MCF 10A (cell line): ENCODE measurements at regions not wholly inside any gene's neighbourhood (a gene's known extent, or its start where the extent isn't known, plus 50 kb on each side); places are given as distances from the start of the nearest gene placed in this dataset.

Experiments used
- BruUV-seq: library from RNA; stranded (reverse); fragments of 400-500 nt; replicated peaks from 2 replicates; lab custom pipeline; 2021; lab: Mats Ljungman, UMichigan
- CTCF ChIA-PET: fragments of 300-600 bp; sonication (Branson Sonifier 250); formaldehyde crosslinking; extraction: SDS; loops from one replicate; lab custom pipeline; 2021; ENCODE audit warnings: antibody characterized with exemption, inconsistent platforms; lab: Yijun Ruan, JAX
- POLR2A ChIA-PET: fragments of 300-600, 350-650 bp; sonication (Branson Sonifier 250); formaldehyde crosslinking; extraction: SDS; loops from one replicate; lab custom pipeline; 2020; ENCODE audit warnings: antibody characterized with exemption, inconsistent platforms; lab: Yijun Ruan, JAX
- DNase-seq: peaks from one replicate; pipeline ENCODE4 v3.0.0-alpha.2; 2018; ENCODE audit not compliant: unreplicated experiment
- H3K27ac Mint-ChIP-seq: one replicate; pipeline ENCODE4 v1.8.0; 2022; ENCODE audit warnings: mild to moderate bottlenecking, low read depth, mixed read lengths; ENCODE audit not compliant: unreplicated experiment
- H3K27me3 Mint-ChIP-seq: one replicate; pipeline ENCODE4 v1.8.0; 2022; ENCODE audit warnings: mixed read lengths; ENCODE audit not compliant: insufficient read depth, unreplicated experiment
- H3K36me3 Mint-ChIP-seq: one replicate; pipeline ENCODE4 v1.8.0; 2022; ENCODE audit warnings: mild to moderate bottlenecking, moderate library complexity, mixed read lengths; ENCODE audit not compliant: insufficient read depth, unreplicated experiment
- H3K4me1 Mint-ChIP-seq: one replicate; pipeline ENCODE4 v1.8.0; 2022; ENCODE audit warnings: mixed read lengths; ENCODE audit not compliant: insufficient read depth, unreplicated experiment
- H3K4me3 Mint-ChIP-seq: one replicate; pipeline ENCODE4 v1.8.0; 2022; ENCODE audit warnings: mild to moderate bottlenecking, moderate library complexity, mixed read lengths; ENCODE audit not compliant: unreplicated experiment
- H3K9me3 Mint-ChIP-seq: one replicate; pipeline ENCODE4 v1.8.0; 2022; ENCODE audit warnings: mixed read lengths; ENCODE audit not compliant: unreplicated experiment
- intact Hi-C: fragments of 100-400 bp; cut with micrococcal nuclease; formaldehyde crosslinking; loops from 2 replicates; pipeline ENCODE4 v1.14.1; 2022
- TF ChIP-seq, protein P1 (sequence below): fragments of 200-600 bp; IDR thresholded peaks from one replicate; pipeline ENCODE4 v1.8.0; 2022; ENCODE audit warnings: antibody characterized with exemption, mild to moderate bottlenecking; ENCODE audit not compliant: unreplicated experiment

DNA sequence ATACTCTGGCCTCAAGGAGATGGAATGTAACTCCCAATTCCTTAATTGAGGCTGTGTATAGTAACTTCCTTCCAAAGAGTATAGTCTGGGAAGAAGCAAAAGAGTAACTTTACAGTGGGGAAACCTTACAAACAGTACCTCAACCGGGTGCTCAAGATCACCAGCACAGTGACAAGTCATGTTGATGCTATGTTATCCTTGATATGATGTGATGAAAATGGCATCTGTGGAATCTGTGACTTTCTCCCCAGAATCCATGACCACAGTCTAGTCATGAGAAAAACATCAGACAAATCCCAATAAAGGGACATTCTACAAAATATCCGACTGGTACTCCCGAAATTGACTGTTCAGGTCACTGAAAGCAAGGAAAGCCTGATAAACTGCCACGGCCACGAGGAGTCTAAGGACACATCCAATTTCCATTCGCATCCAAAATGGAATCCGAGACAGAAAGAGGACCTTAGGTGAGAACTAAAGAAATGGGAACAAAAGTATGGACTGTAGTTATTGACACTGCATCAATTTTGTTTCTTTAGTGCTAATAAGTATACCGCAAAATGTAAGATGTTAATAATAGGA, 97.3 kb upstream of the FRMD6 start:
- TF ChIP-seq, protein P1, sequence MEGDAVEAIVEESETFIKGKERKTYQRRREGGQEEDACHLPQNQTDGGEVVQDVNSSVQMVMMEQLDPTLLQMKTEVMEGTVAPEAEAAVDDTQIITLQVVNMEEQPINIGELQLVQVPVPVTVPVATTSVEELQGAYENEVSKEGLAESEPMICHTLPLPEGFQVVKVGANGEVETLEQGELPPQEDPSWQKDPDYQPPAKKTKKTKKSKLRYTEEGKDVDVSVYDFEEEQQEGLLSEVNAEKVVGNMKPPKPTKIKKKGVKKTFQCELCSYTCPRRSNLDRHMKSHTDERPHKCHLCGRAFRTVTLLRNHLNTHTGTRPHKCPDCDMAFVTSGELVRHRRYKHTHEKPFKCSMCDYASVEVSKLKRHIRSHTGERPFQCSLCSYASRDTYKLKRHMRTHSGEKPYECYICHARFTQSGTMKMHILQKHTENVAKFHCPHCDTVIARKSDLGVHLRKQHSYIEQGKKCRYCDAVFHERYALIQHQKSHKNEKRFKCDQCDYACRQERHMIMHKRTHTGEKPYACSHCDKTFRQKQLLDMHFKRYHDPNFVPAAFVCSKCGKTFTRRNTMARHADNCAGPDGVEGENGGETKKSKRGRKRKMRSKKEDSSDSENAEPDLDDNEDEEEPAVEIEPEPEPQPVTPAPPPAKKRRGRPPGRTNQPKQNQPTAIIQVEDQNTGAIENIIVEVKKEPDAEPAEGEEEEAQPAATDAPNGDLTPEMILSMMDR, result no peak
- Mint-ChIP-seq H3K27me3 (no peaks in the 10 kb centered on the region), H3K4me3 (no peak overlapping the region), H3K27ac (no peak overlapping the region), H3K36me3 (no peaks in the 10 kb centered on the region), H3K4me1 (peaks cover 27% of the 10 kb centered on the region), H3K9me3 (no peaks in the 10 kb centered on the region)
- ChIA-PET POLR2A (interaction anchor here (0.7 to 2.1 kb wide), 6 partner anchors 9 to 170 kb away, joined by 3 to 6 read pairs (median 4); no protein-coding TSS in a partner anchor), CTCF (no interaction called here)
- DNase-seq, result peak; percentile 36
- intact Hi-C loops, result no loop called here
- no TSS peak for BruUV-seq

DNA sequence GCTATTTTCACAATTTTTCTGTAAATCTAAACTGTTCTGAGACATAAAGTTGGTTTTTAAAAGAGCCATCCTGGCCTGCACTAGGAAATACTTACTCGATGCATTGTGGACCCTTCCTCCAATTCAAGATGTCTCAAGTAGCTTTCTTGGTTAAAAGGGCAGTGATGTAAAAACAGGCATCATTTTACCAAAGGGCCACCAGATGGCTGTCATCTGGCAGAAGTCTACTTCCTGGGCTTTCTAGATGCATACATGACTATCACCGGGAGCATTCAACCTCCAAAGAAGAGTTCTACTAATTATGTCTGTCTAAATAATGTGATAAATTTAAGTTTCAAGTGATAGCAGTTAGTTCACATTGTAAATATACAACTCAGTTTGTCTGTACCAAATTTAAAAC, 96.8 kb upstream of the FRMD6 start:
- CTCF ChIA-PET, result no interaction called here
- BruUV-seq, result TSS peak; percentile 21

DNA sequence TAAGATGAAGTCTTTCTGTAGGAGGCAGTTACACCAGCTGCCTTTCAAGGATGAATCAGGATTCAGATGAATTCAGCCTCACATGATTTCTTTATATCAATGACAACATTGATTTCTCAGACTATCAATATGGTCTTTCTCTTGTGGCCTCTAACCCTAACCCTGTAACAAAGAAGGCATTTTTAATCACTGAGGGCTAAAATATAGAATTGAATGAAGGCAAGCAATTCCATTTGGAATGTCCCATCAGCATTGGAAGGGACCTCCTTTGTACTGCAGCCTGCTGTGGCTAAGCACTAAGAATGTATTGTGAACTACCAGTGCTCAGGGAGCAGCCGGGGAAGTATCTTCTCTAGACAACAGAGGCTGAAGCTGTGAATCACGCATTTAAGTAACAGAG, 90.6 kb upstream of the FRMD6 start:
- Mint-ChIP-seq H3K4me3 (no peak overlapping the region), H3K27me3 (no peaks in the 10 kb centered on the region), H3K4me1 (peaks cover 24% of the 10 kb centered on the region), H3K36me3 (peaks cover 4% of the 10 kb centered on the region), H3K27ac (peak overlapping the region; percentile 16), H3K9me3 (no peaks in the 10 kb centered on the region)
- POLR2A ChIA-PET, result interaction anchor here (0.6 kb wide), 1 partner anchor 35 kb away, joined by 3 read pairs; no protein-coding TSS in a partner anchor
- TF ChIP-seq, protein P1, result no peak
- CTCF ChIA-PET, result interaction anchor here (0.6 to 1.3 kb wide), 2 partner anchors 9 to 75 kb away, joined by 3 read pairs; no protein-coding TSS in a partner anchor
- no TSS peak for BruUV-seq
- DNase-seq, result no peak
- intact Hi-C loops, result no loop called here

More for the DNA sequence above, 96.8 kb upstream of the FRMD6 start:
- TF ChIP-seq, protein P1, result no peak
- peak; percentile 28 for DNase-seq
- no peaks in the 10 kb centered on the region for H3K9me3 Mint-ChIP-seq
- H3K4me3 Mint-ChIP-seq, result no peak overlapping the region
- H3K27ac Mint-ChIP-seq, result no peak overlapping the region
- POLR2A ChIA-PET, result no interaction called here
- H3K36me3 Mint-ChIP-seq, result no peaks in the 10 kb centered on the region
- no peaks in the 10 kb centered on the region for H3K27me3 Mint-ChIP-seq
- H3K4me1 Mint-ChIP-seq, result peaks cover 30% of the 10 kb centered on the region
- intact Hi-C loops, result no loop called here

DNA sequence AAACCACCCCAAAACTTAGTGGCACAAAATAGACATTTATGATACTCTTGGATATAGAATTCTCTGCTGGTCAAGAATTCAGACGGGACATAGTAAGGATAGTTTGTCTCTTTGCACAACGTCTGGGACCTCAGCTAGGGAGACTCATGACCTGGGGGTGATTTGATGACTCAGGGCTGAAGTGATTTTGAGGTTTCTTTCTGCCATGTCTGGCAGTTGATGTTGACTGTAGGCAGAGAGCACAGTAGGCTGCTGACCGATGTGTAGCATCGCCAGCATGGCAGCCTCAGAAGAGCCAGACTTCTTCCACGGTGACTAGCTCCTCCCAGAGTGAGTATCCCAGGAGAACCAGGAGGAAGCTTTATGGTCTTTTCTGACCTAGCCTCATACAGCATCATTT, 88.9 kb upstream of the FRMD6 start:
- Mint-ChIP-seq H3K4me3 (no peak overlapping the region), H3K4me1 (peaks cover 24% of the 10 kb centered on the region), H3K27ac (no peak overlapping the region), H3K9me3 (no peaks in the 10 kb centered on the region), H3K27me3 (no peaks in the 10 kb centered on the region), H3K36me3 (peaks cover 4% of the 10 kb centered on the region)
- POLR2A ChIA-PET, result interaction anchor here (0.7 to 4.1 kb wide), 4 partner anchors 10 to 167 kb away, joined by 3 to 33 read pairs (median 14); no protein-coding TSS in a partner anchor
- BruUV-seq, result no TSS peak
- CTCF ChIA-PET, result interaction anchor here (1.2 to 1.6 kb wide), 3 partner anchors 10 to 280 kb away, joined by 3 to 5 read pairs (median 4); no protein-coding TSS in a partner anchor
- TF ChIP-seq, protein P1, result no peak
- intact Hi-C loops, result no loop called here
- peak; percentile 74 for DNase-seq
